ENCODE measurements at regions not wholly inside any gene's neighbourhood (a gene's known extent, or its start where the extent isn't known, plus 50 kb on each side); places are given as distances from the start of the nearest gene placed in this dataset.

- Histone ChIP-seq H2BK120ac (ENCODE audit: low read depth, low read length) (no peak overlapping the region), H2BK15ac (ENCODE audit: low read depth, low read length) (no peak overlapping the region), H4K8ac (ENCODE audit: low read depth in 2 of 2, low read length in 2 of 2) (no peak overlapping the region), H3K9me3 (ENCODE audit: control insufficient read depth, insufficient read depth, low read length) (no peaks in the 10 kb centered on the region), H3K18ac (ENCODE audit: low read depth, low read length) (no peak overlapping the region), H4K5ac (ENCODE audit: low read depth, low read length) (no peak overlapping the region), H2AK9ac (replicated peaks; ENCODE audit: low read depth, low read length, poor library complexity) (no peak overlapping the region), H3K23ac (ENCODE audit: low read depth, low read length) (no peak overlapping the region), H3K4me1 (ENCODE audit: control insufficient read depth, insufficient read depth, low read length) (no peaks in the 10 kb centered on the region), H4K20me1 (ENCODE audit: insufficient read depth, low read length) (no peaks in the 10 kb centered on the region), H2BK5ac (ENCODE audit: low read depth, low read length, poor library complexity, severe bottlenecking) (no peak overlapping the region), H3K79me1 (ENCODE audit: low read depth in 1 of 2, low read length in 2 of 2) (no peaks in the 10 kb centered on the region), H3K9me1 (ENCODE audit: insufficient read depth, low read length) (no peaks in the 10 kb centered on the region), H3K14ac (replicated peaks; ENCODE audit: low read depth, low read length) (no peak overlapping the region), H2AK5ac (ENCODE audit: low read depth, low read length) (no peak overlapping the region), H3K9ac (ENCODE audit: low read depth, low read length) (no peak overlapping the region), H3K4me2 (ENCODE audit: low read depth, low read length) (no peak overlapping the region), H3K56ac (ENCODE audit: extremely low read depth, insufficient read depth, low read length) (no peak overlapping the region), H2AFZ (replicated peaks; ENCODE audit: low read length, poor library complexity) (no peak overlapping the region), H2BK20ac (ENCODE audit: low read depth, low read length) (no peak overlapping the region), H4K91ac (ENCODE audit: insufficient read depth, low read depth, low read length) (no peak overlapping the region), H3K27ac (ENCODE audit: insufficient read depth, low read length) (no peak overlapping the region), H3K36me3 (ENCODE audit: control insufficient read depth, insufficient read depth, low read length) (no peaks in the 10 kb centered on the region), H3K4me3 (ENCODE audit: insufficient read depth, low read depth, low read length) (no peak overlapping the region), H3K4ac (ENCODE audit: low read depth, low read length) (no peak overlapping the region), H3K27me3 (ENCODE audit: control insufficient read depth, insufficient read depth, low read length) (no peaks in the 10 kb centered on the region; the same call in 1 of the 2 replicates)
- POLR2A ChIA-PET (ENCODE audit: unreplicated experiment) = no interaction called here
- WGBS, 2 experiments (ENCODE audit: extremely low coverage in 2 of 2, insufficient read length in 1 of 2) = 80% methylated on average over 1 of the region's 5 CpGs; no CpG with 5 or more reads in 1 of the 2 experiments
- CTCF ChIA-PET = no interaction called here
- DNase-seq (no peak), ATAC-seq (ENCODE audit: low read depth) (no peak)
- BruUV-seq (replicated peaks) = no TSS peak
- in situ Hi-C loops (cut with MboI; ENCODE audit: low sequenced_read_pairs) (no loop called here), intact Hi-C loops (cut with micrococcal nuclease) (no loop called here), dilution Hi-C loops (cut with HindIII; ENCODE audit: low sequenced_read_pairs, unreplicated experiment) (no loop called here)
- no peak for TF ChIP-seq ELK1 (IDR thresholded peaks at IDR 0.05; ENCODE audit: borderline replicate concordance, low read depth, low read length)
- TF ChIP-seq CHD1 (IDR thresholded peaks at IDR 0.05; ENCODE audit: low read depth, low read length) = no peak
- TF ChIP-seq RCOR1 (IDR thresholded peaks at IDR 0.05; ENCODE audit: insufficient replicate concordance, low read length) = no peak
- no peak for TF ChIP-seq MXI1 (IDR thresholded peaks at IDR 0.05; ENCODE audit: borderline replicate concordance, low read depth, low read length)
- TF ChIP-seq CTCF (conservative IDR thresholded peaks at IDR 0.05; ENCODE audit: low read depth, low read length) = no peak
- no peak for TF ChIP-seq MAZ (IDR thresholded peaks at IDR 0.05; ENCODE audit: borderline replicate concordance, low read depth, low read length)
- TF ChIP-seq RAD21 (IDR thresholded peaks at IDR 0.05; ENCODE audit: low read length) = no peak
- TF ChIP-seq BHLHE40 (IDR thresholded peaks at IDR 0.05; ENCODE audit: low read depth, low read length) = no peak
- TF ChIP-seq MAFK (IDR thresholded peaks at IDR 0.05; ENCODE audit: low read depth, low read length) = no peak
- no peak for TF ChIP-seq NFE2L2 (IDR thresholded peaks at IDR 0.05; ENCODE audit: low read depth, low read length)
- no peak for TF ChIP-seq CEBPB (IDR thresholded peaks at IDR 0.05; ENCODE audit: low read depth, low read length)
- TF ChIP-seq USF2 (IDR thresholded peaks at IDR 0.05; ENCODE audit: low read depth, low read length) = no peak
- TF ChIP-seq SMC3 (IDR thresholded peaks at IDR 0.05; ENCODE audit: low read depth, low read length) = no peak
- TF ChIP-seq RFX5 (IDR thresholded peaks at IDR 0.05; ENCODE audit: low read depth, low read length) = no peak
- TF ChIP-seq FOS (IDR thresholded peaks at IDR 0.05; ENCODE audit: low read depth, low read length) = no peak
- no peak for TF ChIP-seq POLR2A (IDR thresholded peaks at IDR 0.05; ENCODE audit: low read depth, low read length)
Observed at GRCh38 chr13:106299621-106300020, 235.8 kb downstream of the EFNB2 start.

Data from IMR-90 (cell line).